H9 (cell line): ENCODE measurements at regions not wholly inside any gene's neighbourhood (a gene's known extent, or its start where the extent isn't known, plus 50 kb on each side); places are given as distances from the start of the nearest gene placed in this dataset.
"Not testable (repeated sequence)": the region's sequence is repeated elsewhere in the genome, so short reads cannot be mapped to it uniquely, and the experiment has no call there.

Source experiments
- DNase-seq: peaks from one replicate; pipeline ENCODE4 v3.0.0-alpha.2; 2017
- H2AFZ ChIP-seq: one replicate; pipeline ENCODE4 v1.6.1; 2013; ENCODE audit warnings: mild to moderate bottlenecking, low read length, control low read depth, moderate library complexity
- H2AK5ac ChIP-seq: 2 replicates; pipeline ENCODE4 v1.6.1; 2013; ENCODE audit warnings: low read length, control low read depth, mixed read lengths; ENCODE audit not compliant: insufficient read length
- H2BK120ac ChIP-seq: one replicate; pipeline ENCODE4 v1.6.1; 2013; ENCODE audit warnings: low read depth, mild to moderate bottlenecking, low read length, control low read depth, inconsistent platforms; ENCODE audit not compliant: poor library complexity, severe bottlenecking
- H2BK12ac ChIP-seq: 2 replicates; pipeline ENCODE4 v1.6.1; 2013; ENCODE audit warnings: low read length, control low read depth, mixed read lengths, low read depth; ENCODE audit not compliant: insufficient read length
- H2BK15ac ChIP-seq: 2 replicates; pipeline ENCODE4 v1.6.1; 2013; ENCODE audit warnings: low read depth, low read length, control low read depth
- H2BK20ac ChIP-seq: one replicate; pipeline ENCODE4 v1.6.1; 2013; ENCODE audit warnings: low read depth, mild to moderate bottlenecking, low read length, control low read depth, inconsistent platforms; ENCODE audit not compliant: poor library complexity, severe bottlenecking
- H2BK5ac ChIP-seq: 2 replicates; pipeline ENCODE4 v1.6.1; 2013; ENCODE audit warnings: low read length, control low read depth, mixed read lengths; ENCODE audit not compliant: insufficient read length
- H3K14ac ChIP-seq: 2 replicates; pipeline ENCODE4 v1.6.1; 2013; ENCODE audit warnings: low read length, control low read depth; ENCODE audit not compliant: insufficient read depth
- H3K18ac ChIP-seq: 2 replicates; pipeline ENCODE4 v1.6.1; 2013; ENCODE audit warnings: low read depth, mild to moderate bottlenecking, mixed read lengths, low read length, control low read depth; ENCODE audit not compliant: insufficient read length
- H3K23ac ChIP-seq: 2 replicates; pipeline ENCODE4 v1.6.1; 2013; ENCODE audit warnings: low read length, control low read depth, mixed read lengths, low read depth; ENCODE audit not compliant: insufficient read length
- H3K23me2 ChIP-seq: 2 replicates; pipeline ENCODE4 v1.6.1; 2013; ENCODE audit warnings: low read depth, mild to moderate bottlenecking, mixed read lengths, low read length, control low read depth; ENCODE audit not compliant: insufficient read length, poor library complexity, severe bottlenecking
- H3K27ac ChIP-seq: 2 replicates; pipeline ENCODE4 v1.5.1; 2013; ENCODE audit warnings: low read length, control low read depth, mixed read lengths, low read depth; ENCODE audit not compliant: insufficient read length
- H3K27me3 ChIP-seq: 2 replicates; pipeline ENCODE4 v1.6.1; 2013; ENCODE audit warnings: low read length, control low read depth, inconsistent platforms; ENCODE audit not compliant: insufficient read depth
- H3K4ac ChIP-seq: 2 replicates; pipeline ENCODE4 v1.6.1; 2013; ENCODE audit warnings: low read depth, mild to moderate bottlenecking, control low read depth, inconsistent platforms, low read length, moderate library complexity
- H3K4me1 ChIP-seq: 2 replicates; pipeline ENCODE4 v1.6.1; 2013; ENCODE audit warnings: low read length, control low read depth, inconsistent platforms; ENCODE audit not compliant: insufficient read depth
- H3K4me2 ChIP-seq: 2 replicates; pipeline ENCODE4 v1.6.1; 2013; ENCODE audit warnings: low read length, control low read depth, mixed read lengths; ENCODE audit not compliant: insufficient read length, insufficient read depth
- H3K56ac ChIP-seq: 2 replicates; pipeline ENCODE4 v1.6.1; 2013; ENCODE audit warnings: low read depth, mild to moderate bottlenecking, mixed read lengths, low read length, control low read depth; ENCODE audit not compliant: insufficient read length
- H3K79me1 ChIP-seq: 2 replicates; pipeline ENCODE4 v1.6.1; 2013; ENCODE audit warnings: low read depth, mild to moderate bottlenecking, moderate library complexity, low read length, control low read depth, inconsistent platforms; ENCODE audit not compliant: insufficient read depth, poor library complexity, severe bottlenecking
- H3K79me2 ChIP-seq: 2 replicates; pipeline ENCODE4 v1.6.1; 2013; ENCODE audit warnings: low read length, control low read depth, inconsistent platforms; ENCODE audit not compliant: insufficient read depth
- H3K9ac ChIP-seq: 2 replicates; pipeline ENCODE4 v1.6.1; 2013; ENCODE audit warnings: low read length, control low read depth, mixed read lengths; ENCODE audit not compliant: insufficient read length; ENCODE audit errors: extremely low read depth
- H3K9me3 ChIP-seq: one replicate; pipeline ENCODE4 v1.6.1; 2013; ENCODE audit warnings: low read depth, low read length, inconsistent platforms; ENCODE audit not compliant: control insufficient read depth
- H3T11ph ChIP-seq: one replicate; pipeline ENCODE4 v1.6.1; 2013; ENCODE audit warnings: mild to moderate bottlenecking, low read length, control low read depth, inconsistent platforms
- H4K20me1 ChIP-seq: one replicate; pipeline ENCODE4 v1.6.1; 2013; ENCODE audit not compliant: control insufficient read depth, insufficient read length, insufficient read depth
- H4K5ac ChIP-seq: 2 replicates; pipeline ENCODE4 v1.6.1; 2013; ENCODE audit warnings: low read depth, mild to moderate bottlenecking, mixed read lengths, low read length, control low read depth; ENCODE audit not compliant: insufficient read length
- H4K8ac ChIP-seq: replicated peaks from 2 replicates; pipeline ENCODE4 v1.6.1; 2013; ENCODE audit warnings: low read length, control low read depth, mixed read lengths, low read depth; ENCODE audit not compliant: insufficient read length
- H4K91ac ChIP-seq: 2 replicates; pipeline ENCODE4 v1.6.1; 2013; ENCODE audit warnings: low read depth, mild to moderate bottlenecking, moderate library complexity, mixed read lengths, low read length, control low read depth; ENCODE audit not compliant: insufficient read length
- H3K27ac Mint-ChIP-seq, 3 experiments: 2 replicates in 2 of 3; 3 replicates in 1 of 3; pipeline ENCODE4 v1.8.0; 2020 to 2021; ENCODE audit warnings: mixed read lengths in 3 of 3, mild to moderate bottlenecking in 1 of 3, moderate library complexity in 1 of 3
- H3K27me3 Mint-ChIP-seq: 2 replicates; pipeline ENCODE4 v1.8.0; 2021; ENCODE audit warnings: low read depth, mild to moderate bottlenecking, moderate library complexity, mixed read lengths
- H3K36me3 Mint-ChIP-seq, 3 experiments: 2 replicates in 2 of 3; 3 replicates in 1 of 3; pipeline ENCODE4 v1.8.0; 2020 to 2021; ENCODE audit warnings: low read depth in 3 of 3, mixed read lengths in 3 of 3; ENCODE audit not compliant: insufficient read depth in 1 of 3
- H3K4me1 Mint-ChIP-seq, 2 experiments: 2 replicates each; pipeline ENCODE4 v1.8.0; 2020; ENCODE audit warnings: mixed read lengths in 2 of 2
- H3K4me3 Mint-ChIP-seq, 2 experiments: 2 replicates in 1 of 2; 3 replicates in 1 of 2; pipeline ENCODE4 v1.8.0; 2020 to 2021; ENCODE audit warnings: mild to moderate bottlenecking in 2 of 2, mixed read lengths in 2 of 2, moderate library complexity in 1 of 2
- H3K9me3 Mint-ChIP-seq, 2 experiments: 2 replicates in 1 of 2; 3 replicates in 1 of 2; pipeline ENCODE4 v1.8.0; 2020; ENCODE audit warnings: mild to moderate bottlenecking in 2 of 2, mixed read lengths in 2 of 2, moderate library complexity in 1 of 2
- WGBS: extraction: QIAGEN DNeasy Blood & Tissue Kit; methylation state at CpG from one replicate; pipeline ENCODE4 v1.1.7; 2013; ENCODE audit warnings: missing lambda C conversion rate, low lambda C conversion rate, mixed read lengths; ENCODE audit not compliant: insufficient read length; ENCODE audit errors: extremely low coverage; 5-methylcytosine and 5-hydroxymethylcytosine counted together
- TF ChIP-seq, protein P1 (sequence below): fragments of 200-600 bp; sonication (generic); conservative IDR thresholded peaks from 3 replicates; pipeline ENCODE4 v1.8.0; 2021; ENCODE audit warnings: antibody characterized with exemption, mild to moderate bottlenecking

DNA sequence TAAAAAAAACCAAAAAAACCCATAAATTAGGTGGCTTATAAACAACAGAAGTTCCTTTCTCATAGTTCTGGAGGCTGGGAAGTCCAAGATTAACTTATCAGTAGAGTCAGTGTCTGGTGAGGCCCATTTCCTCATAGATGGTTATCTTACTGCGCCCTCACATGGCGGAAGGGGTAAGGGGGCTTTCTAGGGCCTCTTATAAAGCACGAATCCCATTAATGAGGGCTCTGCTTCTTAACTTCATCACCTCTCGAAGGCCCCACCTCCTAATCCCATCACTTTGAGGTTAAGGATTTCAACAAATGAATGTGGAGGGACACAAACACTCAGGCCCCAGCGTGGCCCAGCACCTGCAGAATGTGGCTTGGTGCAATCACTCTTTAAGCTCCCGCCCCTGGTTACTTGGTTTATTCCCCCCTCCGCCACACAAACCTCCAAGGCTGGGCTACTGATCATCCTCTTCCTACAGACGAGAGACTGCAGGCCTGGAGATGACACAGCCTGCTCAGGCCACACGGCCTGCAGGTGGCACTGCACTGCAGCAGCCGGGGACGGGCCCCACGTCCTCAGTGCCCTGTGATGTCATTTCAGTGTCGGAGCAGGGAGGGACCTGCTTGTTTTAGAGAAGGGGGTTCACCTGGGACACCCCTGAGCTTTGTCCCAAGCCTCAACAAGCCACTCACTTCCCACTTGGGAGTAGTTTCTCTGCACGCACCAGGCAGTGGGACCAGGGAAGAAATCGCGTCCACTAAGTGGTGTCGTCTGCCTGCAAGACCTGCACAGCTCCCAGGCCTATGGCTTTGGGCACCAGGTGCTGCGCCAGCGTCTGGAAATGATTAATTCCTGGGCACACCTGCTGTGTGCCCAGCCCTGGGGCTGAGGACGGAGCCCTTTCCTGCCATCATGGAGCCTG is 178.5 kb downstream of the NPIPB11 start:
- not testable (repeated sequence) for H3K4me2 ChIP-seq, H2BK15ac ChIP-seq, H3K4me3 Mint-ChIP-seq, H3K14ac ChIP-seq, H3K79me2 ChIP-seq, H3K23ac ChIP-seq, H4K8ac ChIP-seq, H3K79me1 ChIP-seq, H2AFZ ChIP-seq, H3K36me3 Mint-ChIP-seq, H3K56ac ChIP-seq, H4K91ac ChIP-seq, H3K4me1 ChIP-seq, H3K27me3 ChIP-seq, H4K5ac ChIP-seq, H2BK120ac ChIP-seq, H2BK20ac ChIP-seq, H3K27ac Mint-ChIP-seq, H3K23me2 ChIP-seq, H3K27ac ChIP-seq, H3T11ph ChIP-seq, H2AK5ac ChIP-seq, H2BK5ac ChIP-seq, H3K18ac ChIP-seq, H3K27me3 Mint-ChIP-seq, H3K9ac ChIP-seq, H3K9me3 ChIP-seq, H4K20me1 ChIP-seq, H3K4ac ChIP-seq, H2BK12ac ChIP-seq
- DNase-seq = peak; percentile 85
- no CpG with 5 or more reads among the region's 20 CpGs for WGBS
- H3K4me1 Mint-ChIP-seq = peaks cover 2 to 13% of the 10 kb centered on the region in 2 experiments; a peak in 3 of 4 replicates
- TF ChIP-seq, protein P1, sequence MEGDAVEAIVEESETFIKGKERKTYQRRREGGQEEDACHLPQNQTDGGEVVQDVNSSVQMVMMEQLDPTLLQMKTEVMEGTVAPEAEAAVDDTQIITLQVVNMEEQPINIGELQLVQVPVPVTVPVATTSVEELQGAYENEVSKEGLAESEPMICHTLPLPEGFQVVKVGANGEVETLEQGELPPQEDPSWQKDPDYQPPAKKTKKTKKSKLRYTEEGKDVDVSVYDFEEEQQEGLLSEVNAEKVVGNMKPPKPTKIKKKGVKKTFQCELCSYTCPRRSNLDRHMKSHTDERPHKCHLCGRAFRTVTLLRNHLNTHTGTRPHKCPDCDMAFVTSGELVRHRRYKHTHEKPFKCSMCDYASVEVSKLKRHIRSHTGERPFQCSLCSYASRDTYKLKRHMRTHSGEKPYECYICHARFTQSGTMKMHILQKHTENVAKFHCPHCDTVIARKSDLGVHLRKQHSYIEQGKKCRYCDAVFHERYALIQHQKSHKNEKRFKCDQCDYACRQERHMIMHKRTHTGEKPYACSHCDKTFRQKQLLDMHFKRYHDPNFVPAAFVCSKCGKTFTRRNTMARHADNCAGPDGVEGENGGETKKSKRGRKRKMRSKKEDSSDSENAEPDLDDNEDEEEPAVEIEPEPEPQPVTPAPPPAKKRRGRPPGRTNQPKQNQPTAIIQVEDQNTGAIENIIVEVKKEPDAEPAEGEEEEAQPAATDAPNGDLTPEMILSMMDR = peak; percentile 67
- peaks cover 11 to 13% of the 10 kb centered on the region in 2 experiments for H3K9me3 Mint-ChIP-seq
